ENCODE measurements at regions not wholly inside any gene's neighbourhood (a gene's known extent, or its start where the extent isn't known, plus 50 kb on each side); places are given as distances from the start of the nearest gene placed in this dataset.
"Not testable (repeated sequence)": the region's sequence is repeated elsewhere in the genome, so short reads cannot be mapped to it uniquely, and the experiment has no call there.

DNA sequence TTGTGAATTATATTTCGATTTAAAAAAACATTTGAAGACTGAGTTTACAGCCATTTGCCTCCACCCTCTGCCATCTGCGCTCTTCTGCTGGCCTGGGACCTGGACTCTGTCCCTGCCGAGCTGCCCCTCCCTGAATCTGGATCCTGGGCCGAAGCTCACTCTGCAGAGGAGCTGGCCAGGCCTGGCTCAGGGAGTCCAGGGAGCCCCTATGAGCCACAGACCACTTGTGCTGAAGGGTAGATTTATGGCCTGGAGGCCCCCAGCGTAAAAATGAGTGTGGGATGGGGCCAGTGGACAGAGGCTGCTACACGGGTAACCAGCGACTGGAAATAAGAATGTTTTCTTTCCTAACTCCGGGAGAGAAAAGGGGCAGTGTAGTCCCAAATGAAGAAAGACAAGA is 129.8 kb downstream of the FGF18 start:
- DNase-seq (ENCODE audit: low read depth): no peak
- in situ Hi-C loops (cut with HindIII; ENCODE audit: low sequenced_read_pairs): no loop called here
- TF ChIP-seq, protein P1, sequence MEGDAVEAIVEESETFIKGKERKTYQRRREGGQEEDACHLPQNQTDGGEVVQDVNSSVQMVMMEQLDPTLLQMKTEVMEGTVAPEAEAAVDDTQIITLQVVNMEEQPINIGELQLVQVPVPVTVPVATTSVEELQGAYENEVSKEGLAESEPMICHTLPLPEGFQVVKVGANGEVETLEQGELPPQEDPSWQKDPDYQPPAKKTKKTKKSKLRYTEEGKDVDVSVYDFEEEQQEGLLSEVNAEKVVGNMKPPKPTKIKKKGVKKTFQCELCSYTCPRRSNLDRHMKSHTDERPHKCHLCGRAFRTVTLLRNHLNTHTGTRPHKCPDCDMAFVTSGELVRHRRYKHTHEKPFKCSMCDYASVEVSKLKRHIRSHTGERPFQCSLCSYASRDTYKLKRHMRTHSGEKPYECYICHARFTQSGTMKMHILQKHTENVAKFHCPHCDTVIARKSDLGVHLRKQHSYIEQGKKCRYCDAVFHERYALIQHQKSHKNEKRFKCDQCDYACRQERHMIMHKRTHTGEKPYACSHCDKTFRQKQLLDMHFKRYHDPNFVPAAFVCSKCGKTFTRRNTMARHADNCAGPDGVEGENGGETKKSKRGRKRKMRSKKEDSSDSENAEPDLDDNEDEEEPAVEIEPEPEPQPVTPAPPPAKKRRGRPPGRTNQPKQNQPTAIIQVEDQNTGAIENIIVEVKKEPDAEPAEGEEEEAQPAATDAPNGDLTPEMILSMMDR (IDR thresholded peaks at IDR 0.05; ENCODE audit: low read depth, low read length, missing control alignments): no peak
- H3K4me3 ChIP-seq (ENCODE audit: low read depth, low read length): no peak overlapping the region

DNA sequence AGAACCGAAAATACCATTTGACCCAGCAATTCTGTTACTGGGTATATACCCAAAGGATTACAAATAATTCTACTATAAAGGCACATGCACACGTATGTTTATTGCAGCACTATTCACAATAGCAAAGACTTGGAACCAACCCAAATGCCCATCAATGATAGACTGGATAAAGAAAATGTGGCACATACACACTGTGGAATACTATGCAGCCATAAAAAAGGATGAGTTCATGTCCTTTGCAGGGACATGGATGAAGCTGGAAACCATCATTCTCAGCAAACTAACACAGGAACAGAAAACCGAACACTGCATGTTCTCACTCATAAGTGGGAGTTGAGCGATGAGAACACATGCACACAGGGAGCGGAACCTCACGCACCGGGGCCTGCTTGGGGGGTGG is 134.4 kb downstream of the FGF18 start:
- DNase-seq (ENCODE audit: low read depth); in situ Hi-C loops (cut with HindIII; ENCODE audit: low sequenced_read_pairs): not testable (repeated sequence)

GRCh38 chr5:171555160-171555559 is 135.7 kb downstream of the FGF18 start:
- in situ Hi-C loops (cut with HindIII; ENCODE audit: low sequenced_read_pairs): no loop called here
- TF ChIP-seq, protein P1 (IDR thresholded peaks at IDR 0.05; ENCODE audit: low read depth, low read length, missing control alignments): no peak
- DNase-seq (ENCODE audit: low read depth): no peak
- H3K4me3 ChIP-seq (ENCODE audit: low read depth, low read length): no peak overlapping the region

More for the DNA sequence above, 134.4 kb downstream of the FGF18 start:
- H3K4me3 ChIP-seq (ENCODE audit: low read depth, low read length): not testable (repeated sequence)

- in situ Hi-C loops (cut with HindIII; ENCODE audit: low sequenced_read_pairs): no loop called here
- TF ChIP-seq, protein P1 (IDR thresholded peaks at IDR 0.05; ENCODE audit: low read depth, low read length, missing control alignments): no peak
- H3K4me3 ChIP-seq (ENCODE audit: low read depth, low read length): no peak overlapping the region
- DNase-seq (ENCODE audit: low read depth): no peak
Measured at GRCh38 chr5:171562822-171563221, 143.4 kb downstream of the FGF18 start.

DNA sequence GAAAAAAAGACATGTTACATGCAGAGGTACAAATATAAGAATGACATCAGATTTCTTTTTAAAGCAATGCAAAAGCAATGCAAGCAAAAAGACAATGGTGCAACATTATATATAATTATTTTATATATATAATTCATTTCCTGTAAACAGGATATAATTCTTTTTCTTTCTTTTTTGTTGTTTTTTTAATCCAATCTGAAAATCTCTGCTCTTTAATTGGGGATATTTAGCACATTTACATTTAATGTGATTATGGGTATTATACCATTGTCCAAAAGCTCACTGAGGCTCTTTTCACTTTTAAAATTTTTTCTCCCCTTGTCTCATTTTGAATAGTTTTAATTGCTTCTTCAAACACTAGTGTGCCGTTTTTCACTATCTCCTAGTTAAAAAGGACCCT is 148.9 kb downstream of the FGF18 start:
- H3K4me3 ChIP-seq (ENCODE audit: low read depth, low read length): no peak overlapping the region
- TF ChIP-seq, protein P1 (IDR thresholded peaks at IDR 0.05; ENCODE audit: low read depth, low read length, missing control alignments): no peak
- no peak for DNase-seq (ENCODE audit: low read depth)
- in situ Hi-C loops (cut with HindIII; ENCODE audit: low sequenced_read_pairs): no loop called here

DNA sequence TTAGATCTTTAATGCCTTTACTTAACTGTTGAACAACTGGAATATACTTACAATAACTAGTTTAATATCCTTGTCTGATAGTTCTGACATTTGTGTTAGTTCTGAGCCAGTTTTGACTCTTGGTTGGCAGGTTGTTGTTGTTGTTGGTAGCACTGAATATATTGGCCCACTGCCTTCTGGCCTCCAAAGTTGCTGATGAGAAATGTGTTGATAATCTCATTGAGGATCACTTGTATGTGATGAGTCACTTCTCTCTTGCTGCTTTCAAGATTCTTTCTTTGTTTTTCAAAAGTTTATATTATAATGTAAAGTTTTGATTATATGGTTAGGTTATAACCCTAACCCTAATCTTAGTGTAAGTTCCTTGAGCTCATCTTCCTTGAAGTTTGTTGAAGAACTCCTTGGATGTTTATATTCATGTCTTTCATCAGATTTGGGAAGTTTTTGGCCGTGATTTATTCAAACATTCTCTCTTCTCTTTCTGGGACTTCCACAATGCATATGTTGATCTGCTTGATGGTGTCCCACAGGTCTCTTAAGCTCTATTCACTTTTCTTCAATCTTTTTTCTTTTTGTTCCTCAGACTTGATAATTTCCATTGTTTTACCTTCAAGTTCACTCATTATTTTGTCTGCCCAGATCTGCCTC is 149.7 kb downstream of the FGF18 start:
- TF ChIP-seq, protein P1 (IDR thresholded peaks at IDR 0.05; ENCODE audit: low read depth, low read length, missing control alignments): no peak
- DNase-seq (ENCODE audit: low read depth): no peak
- no peak overlapping the region for H3K4me3 ChIP-seq (ENCODE audit: low read depth, low read length)
- in situ Hi-C loops (cut with HindIII; ENCODE audit: low sequenced_read_pairs): no loop called here

- in situ Hi-C loops (cut with HindIII; ENCODE audit: low sequenced_read_pairs): no loop called here
- TF ChIP-seq, protein P1 (IDR thresholded peaks at IDR 0.05; ENCODE audit: low read depth, low read length, missing control alignments): no peak
- no peak overlapping the region for H3K4me3 ChIP-seq (ENCODE audit: low read depth, low read length)
- DNase-seq (ENCODE audit: low read depth): no peak
Measured at GRCh38 chr5:171570244-171570825, 150.9 kb downstream of the FGF18 start.
